GM13976 (cell line): ENCODE measurements at regions not wholly inside any gene's neighbourhood (a gene's known extent, or its start where the extent isn't known, plus 50 kb on each side); places are given as distances from the start of the nearest gene placed in this dataset.
"Not testable (repeated sequence)": the region's sequence is repeated elsewhere in the genome, so short reads cannot be mapped to it uniquely, and the experiment has no call there.

Experiments used
- DNase-seq: peaks from one replicate; pipeline ENCODE4 v3.0.0; 2012; ENCODE audit warnings: low spot score
- CTCF ChIP-seq: IDR thresholded peaks from 2 replicates; pipeline ENCODE4 v1.5.1; 2012; ENCODE audit warnings: borderline replicate concordance, mild to moderate bottlenecking; ENCODE audit not compliant: insufficient read depth; ENCODE audit errors: extremely low read depth, missing control alignments, control extremely low read depth
- in situ Hi-C: fragments of 300-500 bp; cut with MboI; formaldehyde crosslinking; loops from one replicate; pipeline ENCODE4 v1.12.0; 2022; ENCODE audit warnings: low sequenced_read_pairs, mixed read lengths, inconsistent platforms; ENCODE audit not compliant: unreplicated experiment

- no peak for TF ChIP-seq CTCF
- in situ Hi-C loops, result no loop called here
- DNase-seq, result no peak
Observed at GRCh38 chr12:105600911-105601545, 270.5 kb downstream of the C12orf75 start.

- in situ Hi-C loops, result not testable (repeated sequence)
Observed at GRCh38 chr12:105602312-105602711, 271.8 kb downstream of the C12orf75 start.

GRCh38 chr12:105604281-105604680 lies 273.8 kb downstream of the C12orf75 start:
- DNase-seq, in situ Hi-C loops: not testable (repeated sequence)

More at GRCh38 chr12:105602312-105602711, 271.8 kb downstream of the C12orf75 start:
- DNase-seq, result not testable (repeated sequence)

- in situ Hi-C loops, result not testable (repeated sequence)
Observed at GRCh38 chr12:105606613-105607012, 276.1 kb downstream of the C12orf75 start.

GRCh38 chr12:105609001-105609400 lies 278.5 kb downstream of the C12orf75 start:
- in situ Hi-C loops, DNase-seq: not testable (repeated sequence)

More at GRCh38 chr12:105606613-105607012, 276.1 kb downstream of the C12orf75 start:
- DNase-seq, result not testable (repeated sequence)

GRCh38 chr12:105610459-105610858 lies 280.0 kb downstream of the C12orf75 start:
- in situ Hi-C loops, result no loop called here
- no peak for DNase-seq
- no peak for TF ChIP-seq CTCF

- no peak for TF ChIP-seq CTCF
- in situ Hi-C loops, result no loop called here
- DNase-seq, result no peak
Observed at GRCh38 chr12:105611340-105611739, 280.8 kb downstream of the C12orf75 start.

GRCh38 chr12:105613269-105613668 lies 282.8 kb downstream of the C12orf75 start:
- no peak for TF ChIP-seq CTCF
- DNase-seq, result no peak
- in situ Hi-C loops, result no loop called here

- DNase-seq, result no peak
- in situ Hi-C loops, result no loop called here
- TF ChIP-seq CTCF, result no peak
Observed at GRCh38 chr12:105613887-105614286, 283.4 kb downstream of the C12orf75 start.
